A673 (cell line): ENCODE measurements at regions not wholly inside any gene's neighbourhood (a gene's known extent, or its start where the extent isn't known, plus 50 kb on each side); places are given as distances from the start of the nearest gene placed in this dataset.

ENCODE experiments used
- BruUV-seq: library from RNA; stranded (reverse); fragments of 400-500 nt; replicated peaks from 2 replicates; lab custom pipeline; 2021; lab: Mats Ljungman, UMichigan
- CTCF ChIA-PET: fragments of 300-600 bp; sonication (Branson Sonifier 250); formaldehyde crosslinking; loops from one replicate; lab custom pipeline; 2022; ENCODE audit warnings: antibody characterized with exemption; lab: Charles Lee
- POLR2A ChIA-PET: fragments of 300-600 bp; sonication (Branson Sonifier 250); formaldehyde crosslinking; loops from one replicate; lab custom pipeline; 2022; ENCODE audit warnings: antibody characterized with exemption; ENCODE audit not compliant: low non-redundant PET; lab: Charles Lee
- DNase-seq: peaks from one replicate; pipeline ENCODE4 v3.0.0-alpha.2; 2015; ENCODE audit warnings: low spot score
- H3K27ac ChIP-seq: fragments of 200-600 bp; sonication (generic); 2 replicates; pipeline ENCODE4 v1.5.1; 2016; ENCODE audit warnings: mixed run types, low read depth, mild to moderate bottlenecking, mixed read lengths, antibody characterized with exemption, low read length; ENCODE audit not compliant: poor library complexity, severe bottlenecking
- H3K27me3 ChIP-seq: fragments of 200-600 bp; sonication (generic); replicated peaks from 2 replicates; pipeline ENCODE4 v1.6.1; 2017; ENCODE audit warnings: mixed run types, low read depth, mild to moderate bottlenecking, mixed read lengths, antibody characterized with exemption, low read length; ENCODE audit not compliant: insufficient read depth, poor library complexity
- H3K36me3 ChIP-seq: fragments of 200-600 bp; sonication (generic); 2 replicates; pipeline ENCODE4 v1.6.1; 2016; ENCODE audit warnings: mixed run types, mild to moderate bottlenecking, mixed read lengths, antibody characterized with exemption, low read length; ENCODE audit not compliant: insufficient read depth, poor library complexity, severe bottlenecking
- H3K4me1 ChIP-seq: fragments of 200-600 bp; sonication (generic); 2 replicates; pipeline ENCODE4 v1.6.1; 2017; ENCODE audit warnings: mixed run types, mild to moderate bottlenecking, mixed read lengths, antibody characterized with exemption, low read length; ENCODE audit not compliant: insufficient read depth, poor library complexity, severe bottlenecking
- H3K4me3 ChIP-seq: fragments of 200-600 bp; sonication (generic); 2 replicates; pipeline ENCODE4 v1.5.1; 2016; ENCODE audit warnings: low read depth, mixed run types, mild to moderate bottlenecking, mixed read lengths, low read length; ENCODE audit not compliant: poor library complexity, severe bottlenecking
- H3K9me3 ChIP-seq: fragments of 200-600 bp; sonication (generic); 2 replicates; pipeline ENCODE4 v1.6.1; 2016; ENCODE audit warnings: mixed run types, low read depth, mild to moderate bottlenecking, mixed read lengths, antibody characterized with exemption, low read length; ENCODE audit not compliant: poor library complexity, severe bottlenecking
- CTCF ChIP-seq: fragments of 300-800, 200-600 bp; sonication (generic); conservative IDR thresholded peaks from 2 replicates; pipeline ENCODE4 v1.5.1; 2017; ENCODE audit warnings: low read depth, mild to moderate bottlenecking, antibody characterized with exemption, low read length, moderate library complexity, mixed read lengths
- EZH2 ChIP-seq: fragments of 200-600 bp; sonication (generic); IDR thresholded peaks from 2 replicates; pipeline ENCODE4 v1.6.1; 2017; ENCODE audit warnings: borderline replicate concordance, low read depth, mild to moderate bottlenecking, mixed read lengths, antibody characterized with exemption, low read length; ENCODE audit not compliant: poor library complexity, severe bottlenecking
- intact Hi-C: fragments of 100-400 bp; cut with micrococcal nuclease; formaldehyde crosslinking; loops from one replicate; pipeline ENCODE4 v1.10.0; 2022; ENCODE audit not compliant: unreplicated experiment

- Histone ChIP-seq H3K27ac (no peak overlapping the region), H3K4me1 (no peaks in the 10 kb centered on the region), H3K27me3 (no peaks in the 10 kb centered on the region), H3K4me3 (no peak overlapping the region), H3K36me3 (no peaks in the 10 kb centered on the region), H3K9me3 (no peaks in the 10 kb centered on the region)
- no peak for DNase-seq
- CTCF ChIA-PET: no interaction called here
- intact Hi-C loops: no loop called here
- no TSS peak for BruUV-seq
- POLR2A ChIA-PET: no interaction called here
- TF ChIP-seq EZH2 (no peak), CTCF (no peak)
Observed at GRCh38 chr3:81965696-81966095, 204.3 kb upstream of the GBE1 start.

- Histone ChIP-seq H3K4me1 (no peaks in the 10 kb centered on the region), H3K27ac (no peak overlapping the region), H3K27me3 (no peaks in the 10 kb centered on the region), H3K36me3 (no peaks in the 10 kb centered on the region), H3K9me3 (no peaks in the 10 kb centered on the region), H3K4me3 (no peak overlapping the region)
- no TSS peak for BruUV-seq
- CTCF ChIA-PET: no interaction called here
- intact Hi-C loops: no loop called here
- TF ChIP-seq EZH2 (no peak), CTCF (no peak)
- POLR2A ChIA-PET: no interaction called here
- DNase-seq: no peak
Observed at GRCh38 chr3:81962396-81962795, 201.0 kb upstream of the GBE1 start.

- intact Hi-C loops: no loop called here
- ChIA-PET CTCF (no interaction called here), POLR2A (no interaction called here)
- Histone ChIP-seq H3K9me3 (no peaks in the 10 kb centered on the region), H3K4me3 (no peak overlapping the region), H3K4me1 (no peaks in the 10 kb centered on the region), H3K36me3 (no peaks in the 10 kb centered on the region), H3K27ac (no peak overlapping the region), H3K27me3 (no peaks in the 10 kb centered on the region)
- DNase-seq: peak; percentile 7
- BruUV-seq: no TSS peak
- TF ChIP-seq CTCF: no peak
- TF ChIP-seq EZH2: no peak
Observed at GRCh38 chr3:81958972-81959640, 197.7 kb upstream of the GBE1 start.
